AG09309 (cell line): ENCODE measurements at regions not wholly inside any gene's neighbourhood (a gene's known extent, or its start where the extent isn't known, plus 50 kb on each side); places are given as distances from the start of the nearest gene placed in this dataset.

Experiments used
- DNase-seq: peaks from one replicate; pipeline ENCODE4 v3.0.0-alpha.2; 2010; ENCODE audit warnings: low read depth
- H3K4me3 ChIP-seq: 2 replicates; pipeline ENCODE4 v1.5.1; 2011; ENCODE audit warnings: mild to moderate bottlenecking, low read depth, low read length, moderate library complexity; ENCODE audit not compliant: control insufficient read depth
- TF ChIP-seq, protein P1 (sequence below): IDR thresholded peaks from 2 replicates; pipeline ENCODE4 v1.5.1; 2011; ENCODE audit warnings: mild to moderate bottlenecking, low read depth, low read length, inconsistent platforms; ENCODE audit not compliant: insufficient read depth, control insufficient read depth; ENCODE audit errors: missing control alignments

DNA sequence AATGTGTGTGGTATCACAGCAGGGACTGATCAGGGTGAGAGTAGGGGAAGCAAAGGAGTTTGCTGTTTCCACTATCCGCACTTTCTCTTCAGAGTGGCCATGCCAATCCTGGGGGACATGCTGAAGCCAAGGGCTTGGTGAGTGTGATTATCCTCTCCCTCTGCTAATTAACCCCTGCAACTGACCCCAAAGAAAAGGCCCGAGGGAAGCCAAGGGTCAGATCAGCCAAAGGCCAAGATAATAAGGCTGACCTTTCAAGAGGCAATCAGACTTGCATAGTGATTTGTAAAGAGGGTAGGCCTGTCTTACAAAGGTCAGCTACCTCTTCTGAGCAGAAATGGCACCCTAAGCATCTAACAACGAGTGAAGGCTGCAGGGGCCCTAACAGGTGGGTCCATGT is 420.5 kb upstream of the CPEB2 start:
- H3K4me3 ChIP-seq = no peak overlapping the region
- DNase-seq = no peak
- TF ChIP-seq, protein P1, sequence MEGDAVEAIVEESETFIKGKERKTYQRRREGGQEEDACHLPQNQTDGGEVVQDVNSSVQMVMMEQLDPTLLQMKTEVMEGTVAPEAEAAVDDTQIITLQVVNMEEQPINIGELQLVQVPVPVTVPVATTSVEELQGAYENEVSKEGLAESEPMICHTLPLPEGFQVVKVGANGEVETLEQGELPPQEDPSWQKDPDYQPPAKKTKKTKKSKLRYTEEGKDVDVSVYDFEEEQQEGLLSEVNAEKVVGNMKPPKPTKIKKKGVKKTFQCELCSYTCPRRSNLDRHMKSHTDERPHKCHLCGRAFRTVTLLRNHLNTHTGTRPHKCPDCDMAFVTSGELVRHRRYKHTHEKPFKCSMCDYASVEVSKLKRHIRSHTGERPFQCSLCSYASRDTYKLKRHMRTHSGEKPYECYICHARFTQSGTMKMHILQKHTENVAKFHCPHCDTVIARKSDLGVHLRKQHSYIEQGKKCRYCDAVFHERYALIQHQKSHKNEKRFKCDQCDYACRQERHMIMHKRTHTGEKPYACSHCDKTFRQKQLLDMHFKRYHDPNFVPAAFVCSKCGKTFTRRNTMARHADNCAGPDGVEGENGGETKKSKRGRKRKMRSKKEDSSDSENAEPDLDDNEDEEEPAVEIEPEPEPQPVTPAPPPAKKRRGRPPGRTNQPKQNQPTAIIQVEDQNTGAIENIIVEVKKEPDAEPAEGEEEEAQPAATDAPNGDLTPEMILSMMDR = no peak

DNA sequence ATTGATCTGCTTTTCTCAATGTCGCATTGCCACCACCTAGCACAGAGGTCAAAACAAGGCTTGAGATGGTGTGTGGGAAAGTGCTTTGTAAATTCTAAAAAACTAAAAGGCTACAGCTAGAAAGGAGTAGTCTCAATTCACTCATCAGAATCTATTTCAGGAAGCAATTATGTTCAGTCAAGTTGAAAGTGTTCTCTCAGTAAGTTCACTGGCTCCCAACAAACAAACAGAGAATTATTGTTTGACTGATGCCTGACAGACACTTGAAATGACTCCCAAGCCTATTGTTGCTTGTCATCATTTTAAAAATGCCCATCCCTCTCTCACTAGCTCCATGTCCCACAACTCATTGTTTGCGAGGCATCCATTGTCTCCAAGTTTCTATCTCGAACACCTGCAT is 419.6 kb upstream of the CPEB2 start:
- DNase-seq = no peak
- H3K4me3 ChIP-seq = no peak overlapping the region
- TF ChIP-seq, protein P1 = no peak

DNA sequence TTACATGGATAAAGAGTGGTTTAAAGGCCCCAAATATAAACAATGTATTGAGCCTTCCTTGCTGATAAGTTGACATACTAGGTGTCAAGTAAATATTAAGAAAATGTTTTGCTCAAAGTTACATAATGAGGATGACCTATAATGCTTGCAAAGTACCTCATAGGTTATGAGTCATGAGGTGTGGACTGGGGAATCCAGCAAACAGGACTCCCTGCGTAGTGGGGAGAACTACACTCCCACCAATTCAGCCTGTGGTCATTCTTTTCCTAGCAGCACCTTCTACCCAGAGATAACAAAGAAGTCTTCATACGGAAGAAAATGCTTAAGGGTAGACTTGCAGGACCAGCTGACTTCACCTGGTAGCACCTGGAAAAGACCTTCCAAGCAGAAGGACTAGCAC is 418.9 kb upstream of the CPEB2 start:
- H3K4me3 ChIP-seq = no peak overlapping the region
- TF ChIP-seq, protein P1 = no peak
- no peak for DNase-seq

DNA sequence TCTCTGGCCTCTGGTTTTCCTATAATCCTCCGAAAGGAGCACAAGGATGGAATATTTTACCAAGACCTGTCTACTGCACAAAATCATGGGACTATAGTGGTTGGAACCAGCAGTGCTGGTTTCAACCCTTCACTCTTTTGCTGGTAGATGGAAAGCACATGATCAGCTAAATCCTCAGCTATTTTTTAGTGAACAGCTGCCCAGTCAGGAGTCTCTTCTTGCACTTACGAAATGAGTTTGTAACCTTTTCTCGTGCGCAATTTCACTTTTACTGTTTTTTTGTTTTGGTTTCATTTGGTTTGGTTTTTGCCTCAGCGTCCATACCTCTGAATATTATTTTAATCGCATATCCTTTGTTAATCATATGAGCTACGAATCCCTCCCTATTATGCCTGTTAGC is 418.5 kb upstream of the CPEB2 start:
- TF ChIP-seq, protein P1 = no peak
- DNase-seq = no peak
- no peak overlapping the region for H3K4me3 ChIP-seq

DNA sequence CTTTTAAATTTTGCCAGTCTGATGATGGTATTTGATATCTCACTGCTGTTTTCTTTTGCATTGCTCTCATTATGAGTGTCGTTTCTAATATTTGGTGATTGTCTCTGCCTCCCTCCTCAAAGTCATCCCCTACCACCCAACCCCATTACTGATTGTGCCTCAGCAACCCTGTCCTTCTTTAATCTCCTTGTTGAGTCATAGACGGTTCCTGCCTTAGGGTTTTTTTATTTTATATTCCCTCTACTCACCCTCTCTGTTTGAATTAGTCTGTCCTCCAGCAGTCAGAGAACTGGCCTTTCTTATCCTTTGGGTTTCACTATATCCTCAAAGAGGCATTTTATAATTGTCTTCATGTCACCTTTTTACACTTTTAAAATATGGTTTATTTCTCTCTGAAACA is 409.3 kb upstream of the CPEB2 start:
- DNase-seq = no peak
- TF ChIP-seq, protein P1 = no peak
- H3K4me3 ChIP-seq = no peak overlapping the region

DNA sequence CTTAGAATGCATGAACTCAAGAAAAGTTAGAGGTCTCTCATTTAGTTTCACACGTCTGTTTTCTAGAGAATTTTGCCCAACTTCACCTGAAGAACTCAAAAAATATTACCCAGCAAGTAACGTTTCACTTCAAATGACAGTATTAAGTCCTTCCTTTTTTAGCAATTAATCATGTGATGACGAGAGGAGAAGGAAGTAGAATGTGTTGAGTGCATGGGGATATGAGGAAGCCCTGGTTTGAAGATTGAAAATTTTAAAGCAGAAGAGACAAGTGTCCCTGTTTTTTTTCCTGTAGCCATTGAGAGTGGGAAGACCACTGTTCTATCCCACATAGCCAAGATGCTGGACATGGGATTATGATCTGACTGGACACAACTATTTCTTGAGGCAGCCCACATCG is 406.3 kb upstream of the CPEB2 start:
- TF ChIP-seq, protein P1 = no peak
- no peak overlapping the region for H3K4me3 ChIP-seq
- DNase-seq = no peak

DNA sequence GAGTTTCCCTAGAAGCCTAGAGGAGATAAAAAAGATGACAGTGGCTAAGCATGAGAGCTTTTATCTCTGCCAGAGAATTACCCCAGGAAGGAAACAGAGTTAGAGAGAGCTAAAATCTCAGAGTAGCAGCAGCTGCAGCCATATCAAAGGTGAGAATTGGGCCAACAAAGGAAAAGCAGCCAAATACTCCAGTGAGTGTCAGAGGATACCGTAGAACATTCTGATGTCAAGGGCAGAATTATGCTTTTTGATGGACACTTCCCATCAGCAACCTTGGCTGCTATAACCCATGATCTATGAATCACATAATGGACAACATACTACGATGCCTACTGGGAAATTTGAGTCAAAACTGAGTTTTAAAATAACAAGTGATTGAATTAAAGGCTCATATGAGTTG is 405.8 kb upstream of the CPEB2 start:
- DNase-seq = no peak
- no peak overlapping the region for H3K4me3 ChIP-seq

More for the DNA sequence above, 405.8 kb upstream of the CPEB2 start:
- TF ChIP-seq, protein P1 = no peak
